T-helper 17 cell (primary cell): ENCODE measurements at regions not wholly inside any gene's neighbourhood (a gene's known extent, or its start where the extent isn't known, plus 50 kb on each side); places are given as distances from the start of the nearest gene placed in this dataset.

ENCODE experiments used
- ATAC-seq: fragments of 150-1000 bp; cut with Tn5 transposase; 2 replicates; pipeline ENCODE4 v1.10.0; 2021; ENCODE audit warnings: mild to moderate bottlenecking, moderate library complexity
- DNase-seq, 3 donors: peaks; one replicate each; pipeline versions ENCODE4 v3.0.0 to v3.0.0-alpha.2; 2020 to 2021
- H3K9me3 ChIP-seq: one replicate; pipeline ENCODE4 v1.7.0; 2013; ENCODE audit warnings: low read length, mild to moderate bottlenecking; ENCODE audit not compliant: control insufficient read depth, poor library complexity, severe bottlenecking
- H3K27ac Mint-ChIP-seq: one replicate; pipeline ENCODE4 v1.8.0; 2022; ENCODE audit warnings: mild to moderate bottlenecking, moderate library complexity, mixed read lengths
- H3K27me3 Mint-ChIP-seq: one replicate; pipeline ENCODE4 v1.8.0; 2022; ENCODE audit warnings: mixed read lengths
- H3K36me3 Mint-ChIP-seq: one replicate; pipeline ENCODE4 v1.8.0; 2022; ENCODE audit warnings: low read depth, mixed read lengths
- H3K4me1 Mint-ChIP-seq: one replicate; pipeline ENCODE4 v1.8.0; 2022; ENCODE audit warnings: mild to moderate bottlenecking, mixed read lengths
- H3K4me3 Mint-ChIP-seq: one replicate; pipeline ENCODE4 v1.8.0; 2022; ENCODE audit warnings: mild to moderate bottlenecking, moderate library complexity, mixed read lengths

GRCh38 chr4:159010563-159011260, 92.2 kb upstream of the RAPGEF2 start:
- H3K36me3 Mint-ChIP-seq, result no peaks in the 10 kb centered on the region
- H3K27ac Mint-ChIP-seq, result no peak overlapping the region
- DNase-seq (no peak), ATAC-seq (no peak)
- no peak overlapping the region for H3K4me3 Mint-ChIP-seq
- no peaks in the 10 kb centered on the region for H3K9me3 ChIP-seq
- peaks cover 2% of the 10 kb centered on the region for H3K4me1 Mint-ChIP-seq
- peaks cover 37% of the 10 kb centered on the region for H3K27me3 Mint-ChIP-seq

DNA sequence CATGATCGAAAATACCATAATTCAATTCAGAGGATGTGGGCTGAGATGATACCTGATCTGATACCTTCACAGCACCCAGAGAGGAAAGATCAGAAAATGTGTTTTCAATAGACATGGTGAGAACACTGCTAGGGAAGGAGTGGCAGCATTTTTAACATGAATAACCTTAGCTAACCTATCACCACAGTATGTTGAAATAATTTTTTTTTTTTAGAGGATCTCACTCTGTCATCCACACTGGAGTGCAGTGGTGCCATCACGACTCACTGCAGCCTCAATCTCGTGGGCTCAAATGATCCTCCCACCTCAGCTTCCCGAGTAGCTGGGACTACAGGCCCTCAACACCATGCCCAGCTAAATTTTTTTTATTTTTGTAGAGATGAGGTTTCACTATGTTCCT, 90.5 kb upstream of the RAPGEF2 start:
- peaks cover 2% of the 10 kb centered on the region for H3K4me1 Mint-ChIP-seq
- H3K9me3 ChIP-seq, result no peaks in the 10 kb centered on the region
- ATAC-seq (no peak), DNase-seq (no peak)
- H3K4me3 Mint-ChIP-seq, result no peak overlapping the region
- H3K27ac Mint-ChIP-seq, result no peak overlapping the region
- H3K36me3 Mint-ChIP-seq, result no peaks in the 10 kb centered on the region
- H3K27me3 Mint-ChIP-seq, result peaks cover 29% of the 10 kb centered on the region

DNA sequence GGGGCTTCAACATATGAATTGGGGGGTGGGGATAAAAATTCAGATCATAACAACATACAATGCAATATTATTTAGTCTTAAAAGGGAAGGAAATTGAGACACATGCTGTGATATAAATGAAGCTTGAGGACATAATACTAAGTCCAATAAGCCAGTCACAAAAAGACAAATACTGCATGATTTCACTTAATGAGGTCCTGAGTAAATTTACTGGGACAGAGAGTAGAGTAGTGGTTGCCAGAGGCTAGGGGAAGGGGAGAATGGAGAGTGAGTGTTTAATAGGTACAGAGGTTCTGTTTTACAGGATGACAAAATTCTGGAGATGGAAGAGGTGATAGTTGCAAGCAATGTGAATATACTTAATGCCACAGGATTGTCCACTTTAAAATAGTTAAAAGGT, 89.2 kb upstream of the RAPGEF2 start:
- Mint-ChIP-seq H3K36me3 (no peaks in the 10 kb centered on the region), H3K4me1 (peaks cover 2% of the 10 kb centered on the region), H3K4me3 (no peak overlapping the region), H3K27ac (no peak overlapping the region), H3K27me3 (peaks cover 37% of the 10 kb centered on the region)
- no peaks in the 10 kb centered on the region for H3K9me3 ChIP-seq
- no peak for DNase-seq
- no peak for ATAC-seq

- H3K4me1 Mint-ChIP-seq, result peaks cover 2% of the 10 kb centered on the region
- ATAC-seq (no peak), DNase-seq (no peak)
- no peaks in the 10 kb centered on the region for H3K36me3 Mint-ChIP-seq
- H3K4me3 Mint-ChIP-seq, result no peak overlapping the region
- no peaks in the 10 kb centered on the region for H3K9me3 ChIP-seq
- H3K27ac Mint-ChIP-seq, result no peak overlapping the region
- H3K27me3 Mint-ChIP-seq, result peaks cover 29% of the 10 kb centered on the region
Observed at GRCh38 chr4:159014859-159015258, 88.0 kb upstream of the RAPGEF2 start.

GRCh38 chr4:159015841-159016240, 87.0 kb upstream of the RAPGEF2 start:
- ATAC-seq (no peak), DNase-seq (no peak)
- Mint-ChIP-seq H3K4me1 (peaks cover 2% of the 10 kb centered on the region), H3K36me3 (no peaks in the 10 kb centered on the region), H3K27ac (no peak overlapping the region), H3K27me3 (peaks cover 20% of the 10 kb centered on the region), H3K4me3 (no peak overlapping the region)
- H3K9me3 ChIP-seq, result no peaks in the 10 kb centered on the region

DNA sequence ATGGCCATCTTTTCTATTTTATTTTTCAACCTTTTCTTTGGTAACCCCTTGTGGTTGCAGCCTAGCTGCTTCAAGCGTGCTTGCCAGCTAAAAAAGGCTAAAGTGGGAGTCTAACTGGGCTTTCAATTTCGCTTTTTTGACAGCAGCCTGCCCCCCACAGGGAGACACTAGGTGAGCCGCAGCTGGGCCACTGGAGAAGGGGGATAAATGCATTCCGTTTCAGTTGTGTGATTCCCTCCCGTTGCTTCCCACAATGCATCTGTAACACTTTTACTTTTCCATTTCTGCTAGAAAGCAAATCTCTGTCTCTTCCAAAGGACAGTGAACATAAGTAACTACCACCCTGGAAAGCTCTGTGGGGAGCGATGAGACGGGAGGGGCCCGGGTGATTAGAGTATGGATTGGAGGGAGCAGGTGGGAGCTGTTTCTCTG, 86.3 kb upstream of the RAPGEF2 start:
- Mint-ChIP-seq H3K36me3 (no peaks in the 10 kb centered on the region), H3K27me3 (peaks cover 18% of the 10 kb centered on the region), H3K27ac (no peak overlapping the region), H3K4me3 (no peak overlapping the region), H3K4me1 (peaks cover 2% of the 10 kb centered on the region)
- ATAC-seq (no peak), DNase-seq (no peak)
- H3K9me3 ChIP-seq, result no peaks in the 10 kb centered on the region

DNA sequence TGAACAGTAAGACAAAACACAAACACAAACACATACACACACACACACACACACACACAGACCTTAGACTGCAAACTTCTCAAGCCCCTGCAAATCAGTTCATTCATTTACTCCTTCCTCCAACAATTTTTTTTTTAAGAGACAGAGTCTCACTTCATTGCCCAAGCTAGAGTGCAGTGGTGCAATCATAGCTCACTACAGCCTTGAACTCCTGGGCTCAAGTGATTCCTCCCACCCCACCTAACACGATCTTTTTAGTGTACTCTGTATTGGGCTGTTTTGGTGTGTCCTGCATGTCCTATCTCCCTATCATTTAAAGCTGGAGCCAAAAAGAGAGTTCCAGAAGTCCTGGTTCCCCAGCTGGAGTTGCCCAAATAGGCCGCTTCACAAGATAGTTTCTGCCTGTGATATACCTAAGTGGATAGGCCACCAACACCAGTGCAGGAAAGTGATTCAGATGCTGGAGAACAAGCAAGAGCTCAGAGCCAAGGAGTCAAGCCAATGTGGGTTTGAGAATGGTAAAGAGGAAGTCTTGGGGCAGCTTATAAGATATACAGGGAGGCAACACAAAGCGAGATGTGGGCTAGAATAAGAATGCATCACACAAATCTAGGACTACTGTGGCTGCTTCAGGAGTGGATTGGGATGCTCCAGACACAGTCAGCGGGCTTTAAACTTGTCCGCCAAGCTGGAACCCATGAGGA, 85.4 kb upstream of the RAPGEF2 start:
- Mint-ChIP-seq H3K27me3 (peaks cover 18% of the 10 kb centered on the region), H3K36me3 (no peaks in the 10 kb centered on the region), H3K4me3 (no peak overlapping the region), H3K4me1 (peaks cover 2% of the 10 kb centered on the region), H3K27ac (no peak overlapping the region)
- H3K9me3 ChIP-seq, result no peaks in the 10 kb centered on the region
- ATAC-seq (no peak), DNase-seq (no peak)

DNA sequence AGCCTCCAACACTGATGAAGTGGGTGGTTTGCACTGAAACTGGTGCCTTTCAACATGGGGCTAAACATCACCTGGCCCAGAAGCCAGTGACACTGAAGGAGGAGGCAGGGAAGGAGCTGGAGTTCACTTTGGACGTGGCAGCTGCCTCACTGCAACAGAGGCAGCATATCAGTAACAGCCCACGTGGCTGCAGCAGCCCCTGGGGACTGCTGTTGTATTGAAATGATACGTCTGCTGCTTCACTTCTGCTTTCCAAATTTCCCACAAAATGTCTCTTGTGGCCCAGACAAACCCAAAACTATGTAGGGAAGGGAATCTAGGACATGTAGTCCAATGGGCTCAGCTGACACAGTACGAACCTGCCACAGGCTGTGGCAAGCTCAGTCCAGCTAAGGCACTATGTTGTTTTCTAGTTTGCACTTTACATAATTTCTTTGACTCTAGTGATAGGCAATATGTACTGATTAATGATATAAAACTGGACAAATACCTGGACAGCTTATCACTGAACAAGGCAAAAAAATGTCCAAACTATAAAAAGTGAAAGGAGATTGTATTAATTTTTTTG, 84.7 kb upstream of the RAPGEF2 start:
- Mint-ChIP-seq H3K4me3 (no peak overlapping the region), H3K27ac (no peak overlapping the region), H3K36me3 (no peaks in the 10 kb centered on the region), H3K27me3 (peaks cover 18% of the 10 kb centered on the region), H3K4me1 (peaks cover 2% of the 10 kb centered on the region)
- DNase-seq, result no peak
- no peaks in the 10 kb centered on the region for H3K9me3 ChIP-seq
- peak; percentile 33 for ATAC-seq

GRCh38 chr4:159019356-159019755, 83.5 kb upstream of the RAPGEF2 start:
- no peak overlapping the region for H3K4me3 Mint-ChIP-seq
- ATAC-seq (no peak), DNase-seq (no peak)
- H3K9me3 ChIP-seq, result no peaks in the 10 kb centered on the region
- H3K27me3 Mint-ChIP-seq, result peaks cover 12% of the 10 kb centered on the region
- H3K36me3 Mint-ChIP-seq, result no peaks in the 10 kb centered on the region
- no peak overlapping the region for H3K27ac Mint-ChIP-seq
- no peaks in the 10 kb centered on the region for H3K4me1 Mint-ChIP-seq

- H3K9me3 ChIP-seq, result no peaks in the 10 kb centered on the region
- Mint-ChIP-seq H3K27ac (no peak overlapping the region), H3K4me3 (no peak overlapping the region), H3K4me1 (no peaks in the 10 kb centered on the region), H3K36me3 (no peaks in the 10 kb centered on the region), H3K27me3 (peaks cover 12% of the 10 kb centered on the region)
- ATAC-seq (no peak), DNase-seq (no peak)
Observed at GRCh38 chr4:159021597-159022385, 81.1 kb upstream of the RAPGEF2 start.

- no peaks in the 10 kb centered on the region for H3K27me3 Mint-ChIP-seq
- H3K36me3 Mint-ChIP-seq, result no peaks in the 10 kb centered on the region
- ATAC-seq (no peak), DNase-seq (no peak)
- no peak overlapping the region for H3K27ac Mint-ChIP-seq
- H3K9me3 ChIP-seq, result no peaks in the 10 kb centered on the region
- no peaks in the 10 kb centered on the region for H3K4me1 Mint-ChIP-seq
- no peak overlapping the region for H3K4me3 Mint-ChIP-seq
Observed at GRCh38 chr4:159023741-159024140, 79.1 kb upstream of the RAPGEF2 start.

DNA sequence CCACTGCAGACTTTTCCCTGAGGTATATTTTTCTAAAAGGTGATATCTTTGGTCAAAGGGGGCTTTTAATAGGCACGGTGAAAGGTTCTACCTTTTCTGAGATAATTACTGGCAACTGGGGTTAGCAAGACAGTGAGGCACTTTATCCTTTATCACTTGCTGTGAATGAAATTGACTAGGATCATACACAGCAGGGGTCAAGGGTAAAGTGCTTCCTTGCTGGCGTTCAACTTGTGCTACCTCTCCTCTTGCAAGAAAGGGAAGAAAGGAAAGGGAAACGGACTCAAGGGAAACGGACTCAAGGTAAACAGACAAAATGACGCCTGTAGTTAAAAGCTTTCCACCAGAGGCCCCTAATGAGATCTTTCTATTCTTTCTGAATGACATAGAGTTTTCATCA, 78.6 kb upstream of the RAPGEF2 start:
- no peak overlapping the region for H3K4me3 Mint-ChIP-seq
- no peak for DNase-seq
- H3K27ac Mint-ChIP-seq, result no peak overlapping the region
- H3K36me3 Mint-ChIP-seq, result no peaks in the 10 kb centered on the region
- no peak for ATAC-seq
- no peaks in the 10 kb centered on the region for H3K4me1 Mint-ChIP-seq
- H3K9me3 ChIP-seq, result no peaks in the 10 kb centered on the region
- H3K27me3 Mint-ChIP-seq, result no peaks in the 10 kb centered on the region

- H3K36me3 Mint-ChIP-seq, result no peaks in the 10 kb centered on the region
Observed at GRCh38 chr4:159024828-159025227, 78.1 kb upstream of the RAPGEF2 start.

More at GRCh38 chr4:159024828-159025227, 78.1 kb upstream of the RAPGEF2 start:
- no peaks in the 10 kb centered on the region for H3K9me3 ChIP-seq
- Mint-ChIP-seq H3K27me3 (no peaks in the 10 kb centered on the region), H3K27ac (no peak overlapping the region), H3K4me1 (no peaks in the 10 kb centered on the region), H3K4me3 (no peak overlapping the region)
- ATAC-seq, result no peak
- no peak for DNase-seq
